GM23338 (cell line): ENCODE measurements at regions not wholly inside any gene's neighbourhood (a gene's known extent, or its start where the extent isn't known, plus 50 kb on each side); places are given as distances from the start of the nearest gene placed in this dataset.

Experiments
- ATAC-seq: fragments of 200-7000 bp; cut with Tn5 transposase; 3 replicates; pipeline ENCODE4 v1.9.1; 2020
- DNase-seq: peaks from one replicate; pipeline ENCODE4 v3.0.0-alpha.2; 2015; ENCODE audit warnings: low spot score
- H2AFZ ChIP-seq: fragments of 200-600 bp; sonication (generic); 2 replicates; pipeline ENCODE4 v1.8.0; 2016; ENCODE audit warnings: antibody characterized with exemption, mild to moderate bottlenecking, moderate library complexity
- H3F3A ChIP-seq: fragments of 200-600 bp; sonication (generic); replicated peaks from 2 replicates; pipeline ENCODE4 v1.8.0; 2017; ENCODE audit warnings: antibody characterized with exemption, mixed run types, low read depth
- H3K27ac ChIP-seq: fragments of 200-600 bp; sonication (generic); 2 replicates; pipeline ENCODE4 v1.6.1; 2016; ENCODE audit warnings: low read depth
- H3K27me3 ChIP-seq: fragments of 200-600 bp; sonication (generic); 2 replicates; pipeline ENCODE4 v1.8.0; 2016; ENCODE audit warnings: mild to moderate bottlenecking, mixed run types, moderate library complexity; ENCODE audit not compliant: insufficient read depth
- H3K36me3 ChIP-seq: fragments of 200-600 bp; sonication (generic); 2 replicates; pipeline ENCODE4 v1.8.0; 2016; ENCODE audit warnings: mild to moderate bottlenecking; ENCODE audit not compliant: insufficient read depth
- H3K4me1 ChIP-seq: fragments of 200-600 bp; sonication (generic); 2 replicates; pipeline ENCODE4 v1.8.0; 2016; ENCODE audit warnings: mild to moderate bottlenecking, moderate library complexity; ENCODE audit not compliant: insufficient read depth
- H3K4me2 ChIP-seq: fragments of 200-600 bp; sonication (generic); 2 replicates; pipeline ENCODE4 v1.7.1; 2017; ENCODE audit warnings: mixed run types
- H3K4me3 ChIP-seq: fragments of 200-600 bp; sonication (generic); 2 replicates; pipeline ENCODE4 v1.6.1; 2016; ENCODE audit warnings: mixed run types
- H3K79me2 ChIP-seq: fragments of 200-600 bp; sonication (generic); replicated peaks from 2 replicates; pipeline ENCODE4 v1.8.0; 2017; ENCODE audit warnings: mild to moderate bottlenecking; ENCODE audit not compliant: insufficient read depth
- H3K9me2 ChIP-seq: fragments of 200-600 bp; sonication (generic); 2 replicates; pipeline ENCODE4 v1.8.0; 2017; ENCODE audit not compliant: insufficient read depth
- H4K20me1 ChIP-seq: fragments of 200-600 bp; sonication (generic); replicated peaks from 2 replicates; pipeline ENCODE4 v1.8.0; 2017; ENCODE audit warnings: mild to moderate bottlenecking; ENCODE audit not compliant: insufficient read depth
- H3K27ac Mint-ChIP-seq: 2 replicates; pipeline ENCODE4 v1.8.0; 2020; ENCODE audit warnings: inconsistent platforms, mild to moderate bottlenecking, moderate library complexity, mixed read lengths
- H3K27me3 Mint-ChIP-seq: 3 replicates; pipeline ENCODE4 v1.8.0; 2022; ENCODE audit warnings: low read depth, mild to moderate bottlenecking, moderate library complexity, mixed read lengths, inconsistent platforms; ENCODE audit not compliant: insufficient read depth, poor library complexity
- H3K36me3 Mint-ChIP-seq: 3 replicates; pipeline ENCODE4 v1.8.0; 2021; ENCODE audit warnings: low read depth, mild to moderate bottlenecking, inconsistent platforms, moderate library complexity, mixed read lengths
- H3K4me1 Mint-ChIP-seq: 3 replicates; pipeline ENCODE4 v1.8.0; 2020; ENCODE audit warnings: mild to moderate bottlenecking, inconsistent platforms, mixed read lengths
- H3K4me3 Mint-ChIP-seq: 3 replicates; pipeline ENCODE4 v1.8.0; 2021; ENCODE audit warnings: moderate library complexity, mild to moderate bottlenecking, inconsistent platforms, mixed read lengths
- H3K9me3 Mint-ChIP-seq: 3 replicates; pipeline ENCODE4 v1.8.0; 2020; ENCODE audit warnings: moderate library complexity, mild to moderate bottlenecking, inconsistent platforms, mixed read lengths
- CREB1 ChIP-seq: fragments of 250-450 bp; sonication (Bioruptor Pico); IDR thresholded peaks from 2 replicates; pipeline ENCODE4 v1.5.0; 2020; ENCODE audit warnings: low read depth, mild to moderate bottlenecking, moderate library complexity
- EZH2 ChIP-seq: fragments of 200-600 bp; sonication (generic); IDR thresholded peaks from one replicate; pipeline ENCODE4 v1.8.0; 2017; ENCODE audit warnings: antibody characterized with exemption, mild to moderate bottlenecking, low read depth; ENCODE audit not compliant: unreplicated experiment
- EZH2phosphoT487 ChIP-seq: fragments of 200-600 bp; sonication (generic); IDR thresholded peaks from one replicate; pipeline ENCODE4 v1.8.1; 2018; ENCODE audit warnings: antibody characterized with exemption; ENCODE audit not compliant: unreplicated experiment
- JUNB ChIP-seq: IDR thresholded peaks from one replicate; pipeline ENCODE4 v1.6.1; 2016; ENCODE audit warnings: antibody characterized with exemption; ENCODE audit not compliant: unreplicated experiment
- NANOG ChIP-seq: IDR thresholded peaks from 2 replicates; pipeline ENCODE4 v1.6.1; 2016; ENCODE audit warnings: antibody characterized with exemption, borderline replicate concordance
- POLR2AphosphoS5 ChIP-seq: IDR thresholded peaks from 2 replicates; pipeline ENCODE4 v1.6.1; 2016; ENCODE audit warnings: antibody characterized with exemption, low read depth
- ZNF114 ChIP-seq: fragments of 250-450 bp; sonication (Bioruptor Pico); IDR thresholded peaks from 2 replicates; pipeline ENCODE4 v1.5.0; 2020; ENCODE audit warnings: mild to moderate bottlenecking, moderate library complexity
- ZNF462 ChIP-seq: fragments of 250-450 bp; sonication (Bioruptor Pico); IDR thresholded peaks from 2 replicates; pipeline ENCODE4 v1.5.0; 2020; ENCODE audit warnings: mild to moderate bottlenecking, moderate library complexity
- TF ChIP-seq, protein P1 (sequence below), 2 experiments: fragments of 200-600 bp in 1 of 2; sonication (generic) in 1 of 2; conservative IDR thresholded peaks; 2 replicates each; pipeline versions ENCODE4 v1.5.1 to v1.6.1; 2016 to 2017; ENCODE audit warnings: antibody characterized with exemption in 2 of 2, low read depth in 2 of 2, mild to moderate bottlenecking in 2 of 2, moderate library complexity in 1 of 2
- TF ChIP-seq, protein P2 (sequence below): IDR thresholded peaks from 2 replicates; pipeline ENCODE4 v1.6.1; 2016; ENCODE audit warnings: antibody characterized with exemption

DNA sequence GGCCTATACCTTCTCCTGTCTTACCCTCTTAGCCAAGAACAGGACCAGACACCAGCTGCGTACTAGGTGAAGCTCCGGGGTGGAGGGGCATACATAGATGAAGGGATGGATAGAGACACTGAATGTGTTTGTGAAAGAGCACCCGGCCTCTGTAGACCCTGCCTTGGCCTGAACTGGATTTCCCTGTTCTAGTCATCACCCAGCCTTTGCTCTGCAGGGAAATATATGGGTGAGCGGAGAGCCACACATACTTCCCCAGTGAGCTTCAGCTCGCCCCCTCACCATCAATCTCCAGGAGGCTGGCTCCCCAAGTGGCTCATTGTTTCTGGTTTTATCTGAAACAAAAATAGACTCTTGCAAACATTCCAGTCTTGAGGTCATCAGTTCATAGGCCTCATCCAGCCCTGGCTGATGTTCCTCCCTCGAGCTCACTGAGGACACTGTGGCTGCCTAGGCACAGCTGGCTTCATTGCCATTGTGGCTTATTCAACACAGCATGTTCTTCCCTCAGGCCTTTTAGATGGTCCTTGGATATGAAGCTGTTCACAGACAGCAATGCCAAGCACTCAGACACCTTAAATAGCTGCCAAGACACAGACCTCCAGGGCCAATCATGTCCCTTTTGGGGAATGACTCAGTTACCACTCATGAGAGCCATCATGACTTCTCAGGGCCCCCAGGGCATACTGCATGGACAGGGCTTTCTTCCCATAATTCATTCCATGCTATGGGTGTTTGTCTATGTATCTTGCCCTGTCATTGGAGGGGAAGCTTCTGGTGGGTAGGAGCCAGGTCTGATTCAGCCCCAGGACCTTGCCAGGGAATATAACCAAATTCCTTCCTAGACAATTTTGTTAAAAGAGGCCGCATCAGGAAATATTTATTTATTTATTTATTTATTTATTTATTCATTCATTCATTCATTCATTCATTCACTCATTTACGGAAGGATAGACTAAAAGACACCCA lies 82.4 kb downstream of the TTC32 start:
- no peaks in the 10 kb centered on the region for H3K79me2 ChIP-seq
- 0 out of 2 replicates have a peak, but pooled peaks cover 4% of the 10 kb centered on the region for H3K9me2 ChIP-seq
- no peaks in the 10 kb centered on the region for H3K4me1 ChIP-seq
- no peaks in the 10 kb centered on the region for H3F3A ChIP-seq
- H3K27ac ChIP-seq = no peak overlapping the region
- H3K4me2 ChIP-seq = no peak overlapping the region
- H4K20me1 ChIP-seq = no peaks in the 10 kb centered on the region
- Mint-ChIP-seq H3K9me3 (no peaks in the 10 kb centered on the region), H3K27me3 (no peaks in the 10 kb centered on the region), H3K4me3 (no peak overlapping the region), H3K4me1 (no peaks in the 10 kb centered on the region), H3K36me3 (no peaks in the 10 kb centered on the region), H3K27ac (no peak overlapping the region)
- ATAC-seq (no peak), DNase-seq (no peak)
- H3K36me3 ChIP-seq = no peaks in the 10 kb centered on the region
- no peak overlapping the region for H3K4me3 ChIP-seq
- TF ChIP-seq, protein P1, sequence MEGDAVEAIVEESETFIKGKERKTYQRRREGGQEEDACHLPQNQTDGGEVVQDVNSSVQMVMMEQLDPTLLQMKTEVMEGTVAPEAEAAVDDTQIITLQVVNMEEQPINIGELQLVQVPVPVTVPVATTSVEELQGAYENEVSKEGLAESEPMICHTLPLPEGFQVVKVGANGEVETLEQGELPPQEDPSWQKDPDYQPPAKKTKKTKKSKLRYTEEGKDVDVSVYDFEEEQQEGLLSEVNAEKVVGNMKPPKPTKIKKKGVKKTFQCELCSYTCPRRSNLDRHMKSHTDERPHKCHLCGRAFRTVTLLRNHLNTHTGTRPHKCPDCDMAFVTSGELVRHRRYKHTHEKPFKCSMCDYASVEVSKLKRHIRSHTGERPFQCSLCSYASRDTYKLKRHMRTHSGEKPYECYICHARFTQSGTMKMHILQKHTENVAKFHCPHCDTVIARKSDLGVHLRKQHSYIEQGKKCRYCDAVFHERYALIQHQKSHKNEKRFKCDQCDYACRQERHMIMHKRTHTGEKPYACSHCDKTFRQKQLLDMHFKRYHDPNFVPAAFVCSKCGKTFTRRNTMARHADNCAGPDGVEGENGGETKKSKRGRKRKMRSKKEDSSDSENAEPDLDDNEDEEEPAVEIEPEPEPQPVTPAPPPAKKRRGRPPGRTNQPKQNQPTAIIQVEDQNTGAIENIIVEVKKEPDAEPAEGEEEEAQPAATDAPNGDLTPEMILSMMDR (conservative IDR thresholded peaks at IDR 0.05; ENCODE audit: low read depth in 2 of 2) = no peak
- TF ChIP-seq POLR2AphosphoS5 (no peak), NANOG (no peak), CREB1 (CRISPR knock-in tag) (no peak), JUNB (no peak), EZH2phosphoT487 (no peak), EZH2 (no peak), ZNF114 (CRISPR knock-in tag) (no peak), ZNF462 (CRISPR knock-in tag) (no peak)
- TF ChIP-seq, protein P2, sequence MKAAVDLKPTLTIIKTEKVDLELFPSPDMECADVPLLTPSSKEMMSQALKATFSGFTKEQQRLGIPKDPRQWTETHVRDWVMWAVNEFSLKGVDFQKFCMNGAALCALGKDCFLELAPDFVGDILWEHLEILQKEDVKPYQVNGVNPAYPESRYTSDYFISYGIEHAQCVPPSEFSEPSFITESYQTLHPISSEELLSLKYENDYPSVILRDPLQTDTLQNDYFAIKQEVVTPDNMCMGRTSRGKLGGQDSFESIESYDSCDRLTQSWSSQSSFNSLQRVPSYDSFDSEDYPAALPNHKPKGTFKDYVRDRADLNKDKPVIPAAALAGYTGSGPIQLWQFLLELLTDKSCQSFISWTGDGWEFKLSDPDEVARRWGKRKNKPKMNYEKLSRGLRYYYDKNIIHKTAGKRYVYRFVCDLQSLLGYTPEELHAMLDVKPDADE = no peak
- no peak overlapping the region for H2AFZ ChIP-seq
- H3K27me3 ChIP-seq = no peaks in the 10 kb centered on the region
